ENCODE measurements at regions not wholly inside any gene's neighbourhood (a gene's known extent, or its start where the extent isn't known, plus 50 kb on each side); places are given as distances from the start of the nearest gene placed in this dataset.

- H3K4me3 ChIP-seq (replicated peaks in 1 of 3; ENCODE audit: insufficient read depth in 1 of 3, low read depth in 2 of 3, low read length in 3 of 3) = no peak overlapping the region
- peaks cover 29 to 94% of the 10 kb centered on the region in 2 experiments for H3K27me3 ChIP-seq (ENCODE audit: control insufficient read depth in 1 of 2, insufficient read depth in 2 of 2, low read length in 2 of 2)
- no peak overlapping the region for H3K4me2 ChIP-seq (ENCODE audit: low read depth, low read length)
- ATAC-seq (no peak), DNase-seq (ENCODE audit: low spot score) (no peak), FAIRE-seq (no peak)
- H3K4me1 ChIP-seq (ENCODE audit: insufficient read depth, low read length) = no peaks in the 10 kb centered on the region
- ChIA-PET CTCF (ENCODE audit: low intra/inter-chr PET ratio, low total read pairs) (no interaction called here), POLR2A (no interaction called here)
- in situ Hi-C loops (cut with HindIII; ENCODE audit: extremely low pct_ligation_motif_present, low pct_unique_long_range_greater_than_20kb) = no loop called here
- H3K27ac ChIP-seq (ENCODE audit: extremely low read length, insufficient read depth, low read length) = no peak overlapping the region
- no peak for TF ChIP-seq ZKSCAN5 (CRISPR knock-in tag; IDR thresholded peaks at IDR 0.05)
- no peak for TF ChIP-seq ZNF510 (CRISPR knock-in tag; IDR thresholded peaks at IDR 0.05; ENCODE audit: low read depth)
- no peak for TF ChIP-seq PCBP2 (optimal IDR thresholded peaks at IDR 0.05; ENCODE audit: low read depth, low read length, poor library complexity, severe bottlenecking)
- TF ChIP-seq ARNT (IDR thresholded peaks at IDR 0.05) = no peak
- TF ChIP-seq ZBTB37 (CRISPR knock-in tag; IDR thresholded peaks at IDR 0.05) = no peak
- TF ChIP-seq ZNF577 (CRISPR knock-in tag; IDR thresholded peaks at IDR 0.05; ENCODE audit: borderline replicate concordance, low read depth) = no peak
- TF ChIP-seq ZNF530 (CRISPR knock-in tag; IDR thresholded peaks at IDR 0.05; ENCODE audit: low read depth) = no peak
- TF ChIP-seq REL (CRISPR knock-in tag; conservative IDR thresholded peaks at IDR 0.05) = no peak
- no peak for TF ChIP-seq GPN1 (CRISPR knock-in tag; IDR thresholded peaks at IDR 0.05; ENCODE audit: borderline replicate concordance)
- H2AFZ ChIP-seq (ENCODE audit: low read length) = no peak overlapping the region
- H3K79me2 ChIP-seq (ENCODE audit: insufficient read depth, low read length) = no peaks in the 10 kb centered on the region
- WGBS (ENCODE audit: low lambda C conversion rate) = 31% methylated on average over 18 of the region's 19 CpGs
- intact Hi-C loops (cut with micrococcal nuclease; ENCODE audit: unreplicated experiment) = no loop called here
- no peak overlapping the region for H3K9ac ChIP-seq (ENCODE audit: insufficient read depth, low read depth, low read length)
- no peaks in the 10 kb centered on the region; the same call in 1 of the 2 replicates for H4K20me1 ChIP-seq (ENCODE audit: insufficient read depth, low read length)
- no peaks in the 10 kb centered on the region for H3K9me3 ChIP-seq (ENCODE audit: low read length)
- no TSS peak for BruUV-seq (replicated peaks)
- H3K36me3 ChIP-seq (replicated peaks in 1 of 2; ENCODE audit: control insufficient read depth in 1 of 2, insufficient read depth in 2 of 2, low read length in 2 of 2) = no peaks in the 10 kb centered on the region
These were observed 66.5 kb downstream of the RBFOX3 start for GRCh38 chr17:79544142-79544914.

Measured in HepG2 (cell line).